GM10248 (cell line): ENCODE measurements at regions not wholly inside any gene's neighbourhood (a gene's known extent, or its start where the extent isn't known, plus 50 kb on each side); places are given as distances from the start of the nearest gene placed in this dataset.

Source experiments
- CTCF ChIA-PET: fragments of 300-600 bp; sonication (Branson Sonifier 250); formaldehyde crosslinking; extraction: SDS; loops from one replicate; lab custom pipeline; 2021; ENCODE audit warnings: antibody characterized with exemption; lab: Yijun Ruan, JAX
- POLR2A ChIA-PET: fragments of 350-650 bp; sonication (Branson Sonifier 250); formaldehyde crosslinking; extraction: SDS; loops from one replicate; lab custom pipeline; 2020; ENCODE audit warnings: antibody characterized with exemption; lab: Yijun Ruan, JAX
- DNase-seq: peaks from one replicate; pipeline ENCODE4 v3.0.0; 2012; ENCODE audit errors: extremely low spot score
- CTCF ChIP-seq: IDR thresholded peaks from 2 replicates; pipeline ENCODE4 v1.5.1; 2012; ENCODE audit warnings: mild to moderate bottlenecking, low read depth; ENCODE audit errors: extremely low read depth, missing control alignments, control extremely low read depth

GRCh38 chr16:65406116-65406515 lies 284.3 kb upstream of the CDH11 start:
- POLR2A ChIA-PET: no interaction called here
- CTCF ChIA-PET: no interaction called here
- DNase-seq: no peak
- no peak for TF ChIP-seq CTCF

GRCh38 chr16:65394281-65394680 lies 272.4 kb upstream of the CDH11 start:
- TF ChIP-seq CTCF: no peak
- DNase-seq: no peak
- CTCF ChIA-PET: interaction anchor here (0.7 to 0.8 kb wide), 3 partner anchors 9 to 29 kb away, joined by 3 read pairs; no protein-coding TSS in a partner anchor
- POLR2A ChIA-PET: no interaction called here

- TF ChIP-seq CTCF: no peak
- DNase-seq: no peak
- POLR2A ChIA-PET: no interaction called here
- CTCF ChIA-PET: interaction anchor here (1.3 kb wide), 1 partner anchor 13 kb away, joined by 3 read pairs; no protein-coding TSS in a partner anchor
Measured at GRCh38 chr16:65392806-65393565, 271.1 kb upstream of the CDH11 start.

GRCh38 chr16:65388592-65388991 lies 266.7 kb upstream of the CDH11 start:
- CTCF ChIA-PET: no interaction called here
- no peak for DNase-seq
- no peak for TF ChIP-seq CTCF
- POLR2A ChIA-PET: no interaction called here

DNA sequence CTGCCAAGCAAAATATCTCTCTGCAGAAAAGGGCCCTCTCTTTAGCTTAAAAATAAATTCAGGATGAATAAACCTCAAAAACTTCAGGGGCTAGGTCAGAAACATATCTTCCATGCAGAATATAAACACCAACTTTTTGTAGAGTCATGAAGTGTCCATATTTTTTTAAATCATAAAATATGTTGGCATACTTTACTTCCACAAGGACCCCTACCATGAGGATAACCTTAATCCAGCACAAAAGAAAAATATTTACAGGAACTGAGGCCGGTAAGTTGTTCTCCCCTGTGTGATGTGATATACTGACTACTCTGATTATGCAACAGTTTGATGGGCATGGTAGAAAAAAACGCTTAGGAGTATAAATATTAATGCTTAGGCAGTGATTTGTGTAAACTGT lies 264.8 kb upstream of the CDH11 start:
- DNase-seq: no peak
- no peak for TF ChIP-seq CTCF
- CTCF ChIA-PET: no interaction called here
- POLR2A ChIA-PET: no interaction called here

DNA sequence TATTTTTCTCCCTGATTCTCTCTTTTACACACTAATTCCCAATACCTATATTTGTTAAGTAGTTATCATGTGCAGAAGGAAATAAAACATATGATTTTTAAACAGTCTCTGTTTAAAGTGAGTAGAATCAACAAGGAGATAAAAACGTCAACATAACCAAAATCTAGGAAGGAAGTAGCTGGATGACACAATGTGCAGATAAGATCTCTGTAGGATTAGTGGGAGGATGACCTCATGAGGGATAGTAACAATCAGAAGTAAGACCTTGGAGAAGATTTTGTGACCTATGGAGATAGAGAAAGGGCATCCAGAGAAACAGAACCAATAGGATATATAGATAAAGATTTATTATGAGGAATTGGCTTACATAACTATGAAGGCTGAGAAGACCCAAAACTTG lies 262.6 kb upstream of the CDH11 start:
- POLR2A ChIA-PET: no interaction called here
- DNase-seq: no peak
- CTCF ChIA-PET: no interaction called here
- TF ChIP-seq CTCF: no peak
